ENCODE measurements at regions not wholly inside any gene's neighbourhood (a gene's known extent, or its start where the extent isn't known, plus 50 kb on each side); places are given as distances from the start of the nearest gene placed in this dataset.
A peak's percentile ranks its signal among the peaks of the same experiment; 100 is the strongest.

DNA sequence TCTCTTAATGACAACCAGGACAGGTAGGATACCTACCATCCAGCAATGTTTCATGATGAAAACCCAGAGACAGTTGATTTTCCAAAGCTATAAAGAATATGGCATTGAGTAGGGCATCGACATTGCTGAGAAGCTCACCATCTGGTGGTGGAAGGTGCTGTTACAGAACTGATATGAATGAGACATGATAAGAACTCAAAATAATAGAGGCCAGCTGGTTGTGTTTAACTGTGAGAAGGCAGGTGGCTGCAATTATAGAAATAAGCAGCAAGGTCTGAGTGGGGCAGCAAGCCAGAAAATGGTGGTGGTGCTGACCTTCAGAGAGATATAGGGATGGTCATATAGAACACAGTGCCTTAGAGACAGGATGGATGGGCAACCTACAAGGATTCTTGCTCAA, 449.7 kb downstream of the BTG1 start:
- TF ChIP-seq GATA3 (IDR thresholded peaks at IDR 0.05; ENCODE audit: low read depth, low read length): no peak
- 0 out of 2 replicates have a peak, but pooled peaks have one; percentile 30 for TF ChIP-seq GATA2 (IDR thresholded peaks at IDR 0.05; ENCODE audit: low read depth, low read length)
